Tibial nerve (tissue), 4 donors: ENCODE measurements at regions not wholly inside any gene's neighbourhood (a gene's known extent, or its start where the extent isn't known, plus 50 kb on each side); places are given as distances from the start of the nearest gene placed in this dataset.

ENCODE experiments used
- CTCF ChIP-seq, 5 experiments: fragments of 200-600 bp in 3 of 5; fragments of 450-650 bp in 2 of 5; sonication (generic) in 3 of 5; IDR thresholded peaks; one replicate each; pipeline ENCODE4 v1.5.1; 2016 to 2019; ENCODE audit warnings: antibody characterized with exemption in 5 of 5, mild to moderate bottlenecking in 3 of 5, moderate library complexity in 2 of 5
- EP300 ChIP-seq, 2 donors: sonication (generic); formaldehyde crosslinking; IDR thresholded peaks; one replicate each; pipeline ENCODE4 v1.6.1; 2017; ENCODE audit warnings: antibody characterized with exemption in 2 of 2, mild to moderate bottlenecking in 1 of 2

GRCh38 chr11:127677660-127678425, 677.3 kb upstream of the KIRREL3 start:
- TF ChIP-seq CTCF (IDR thresholded peaks at IDR 0.05): no peak
- no peak for TF ChIP-seq EP300 (IDR thresholded peaks at IDR 0.05)
